HL-60 (cell line): ENCODE measurements at regions not wholly inside any gene's neighbourhood (a gene's known extent, or its start where the extent isn't known, plus 50 kb on each side); places are given as distances from the start of the nearest gene placed in this dataset.
"Not testable (repeated sequence)": the region's sequence is repeated elsewhere in the genome, so short reads cannot be mapped to it uniquely, and the experiment has no call there.

Experiments used
- DNase-seq, 2 experiments: peaks; one replicate each; pipeline ENCODE4 v3.0.0-alpha.2; 2010 to 2020; ENCODE audit warnings: low read depth in 1 of 2, low spot score in 1 of 2
- H3K27ac ChIP-seq: fragments of 250-450 bp; sonication (Bioruptor Pico); replicated peaks from 2 replicates; pipeline ENCODE4 v1.5.1; 2020; ENCODE audit warnings: mild to moderate bottlenecking, moderate library complexity
- H3K27me3 ChIP-seq: fragments of 250-450 bp; sonication (Bioruptor Pico); 2 replicates; pipeline ENCODE4 v1.5.1; 2021; ENCODE audit warnings: mild to moderate bottlenecking, moderate library complexity; ENCODE audit not compliant: insufficient read depth, poor library complexity, severe bottlenecking
- H3K4me3 ChIP-seq: replicated peaks from 2 replicates; pipeline ENCODE4 v1.5.1; 2011; ENCODE audit warnings: mild to moderate bottlenecking, control low read depth, low read length; ENCODE audit not compliant: insufficient read depth
- GABPA ChIP-seq: IDR thresholded peaks from 2 replicates; pipeline ENCODE4 v1.6.1; 2012; ENCODE audit warnings: low read depth
- POLR2AphosphoS5 ChIP-seq: IDR thresholded peaks from 2 replicates; pipeline ENCODE4 v1.6.1; 2012; ENCODE audit warnings: low read depth
- SPI1 ChIP-seq: IDR thresholded peaks from 2 replicates; pipeline ENCODE4 v1.6.1; 2012; ENCODE audit warnings: low read depth, mild to moderate bottlenecking, borderline replicate concordance
- TF ChIP-seq, protein P1 (sequence below): IDR thresholded peaks from 2 replicates; pipeline ENCODE4 v1.6.1; 2012; ENCODE audit warnings: low read depth; ENCODE audit not compliant: insufficient replicate concordance
- TF ChIP-seq, protein P2 (sequence below): IDR thresholded peaks from one replicate; pipeline ENCODE4 v1.5.1; 2011; ENCODE audit warnings: low read length, control low read depth, inconsistent platforms; ENCODE audit not compliant: insufficient read depth

DNA sequence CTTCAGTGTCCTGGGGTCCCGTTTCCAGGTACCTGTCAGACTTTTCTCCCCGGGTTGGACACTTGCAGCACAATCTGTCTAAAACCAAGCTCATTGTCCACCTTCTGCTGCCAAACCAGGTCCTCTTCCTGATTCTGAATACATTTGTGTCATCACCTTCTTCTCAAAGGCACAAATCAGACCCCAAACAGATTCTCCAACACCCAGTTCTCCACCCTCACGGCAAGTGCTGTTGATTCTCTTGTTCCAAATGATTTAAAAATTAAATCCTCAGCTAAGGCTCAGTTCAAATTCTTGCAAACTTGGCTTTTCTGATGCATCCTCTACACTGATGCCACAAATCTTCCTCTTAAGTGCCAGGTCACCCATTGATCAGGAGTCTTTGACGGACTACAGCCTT is 122.5 kb upstream of the LDB2 start:
- Histone ChIP-seq H3K4me3 (no peak overlapping the region), H3K27ac (no peak overlapping the region), H3K27me3 (no peaks in the 10 kb centered on the region)
- DNase-seq, result no peak
- TF ChIP-seq, protein P1, sequence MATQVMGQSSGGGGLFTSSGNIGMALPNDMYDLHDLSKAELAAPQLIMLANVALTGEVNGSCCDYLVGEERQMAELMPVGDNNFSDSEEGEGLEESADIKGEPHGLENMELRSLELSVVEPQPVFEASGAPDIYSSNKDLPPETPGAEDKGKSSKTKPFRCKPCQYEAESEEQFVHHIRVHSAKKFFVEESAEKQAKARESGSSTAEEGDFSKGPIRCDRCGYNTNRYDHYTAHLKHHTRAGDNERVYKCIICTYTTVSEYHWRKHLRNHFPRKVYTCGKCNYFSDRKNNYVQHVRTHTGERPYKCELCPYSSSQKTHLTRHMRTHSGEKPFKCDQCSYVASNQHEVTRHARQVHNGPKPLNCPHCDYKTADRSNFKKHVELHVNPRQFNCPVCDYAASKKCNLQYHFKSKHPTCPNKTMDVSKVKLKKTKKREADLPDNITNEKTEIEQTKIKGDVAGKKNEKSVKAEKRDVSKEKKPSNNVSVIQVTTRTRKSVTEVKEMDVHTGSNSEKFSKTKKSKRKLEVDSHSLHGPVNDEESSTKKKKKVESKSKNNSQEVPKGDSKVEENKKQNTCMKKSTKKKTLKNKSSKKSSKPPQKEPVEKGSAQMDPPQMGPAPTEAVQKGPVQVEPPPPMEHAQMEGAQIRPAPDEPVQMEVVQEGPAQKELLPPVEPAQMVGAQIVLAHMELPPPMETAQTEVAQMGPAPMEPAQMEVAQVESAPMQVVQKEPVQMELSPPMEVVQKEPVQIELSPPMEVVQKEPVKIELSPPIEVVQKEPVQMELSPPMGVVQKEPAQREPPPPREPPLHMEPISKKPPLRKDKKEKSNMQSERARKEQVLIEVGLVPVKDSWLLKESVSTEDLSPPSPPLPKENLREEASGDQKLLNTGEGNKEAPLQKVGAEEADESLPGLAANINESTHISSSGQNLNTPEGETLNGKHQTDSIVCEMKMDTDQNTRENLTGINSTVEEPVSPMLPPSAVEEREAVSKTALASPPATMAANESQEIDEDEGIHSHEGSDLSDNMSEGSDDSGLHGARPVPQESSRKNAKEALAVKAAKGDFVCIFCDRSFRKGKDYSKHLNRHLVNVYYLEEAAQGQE, result no peak
- TF ChIP-seq SPI1, result no peak
- TF ChIP-seq POLR2AphosphoS5, result no peak
- TF ChIP-seq, protein P2, sequence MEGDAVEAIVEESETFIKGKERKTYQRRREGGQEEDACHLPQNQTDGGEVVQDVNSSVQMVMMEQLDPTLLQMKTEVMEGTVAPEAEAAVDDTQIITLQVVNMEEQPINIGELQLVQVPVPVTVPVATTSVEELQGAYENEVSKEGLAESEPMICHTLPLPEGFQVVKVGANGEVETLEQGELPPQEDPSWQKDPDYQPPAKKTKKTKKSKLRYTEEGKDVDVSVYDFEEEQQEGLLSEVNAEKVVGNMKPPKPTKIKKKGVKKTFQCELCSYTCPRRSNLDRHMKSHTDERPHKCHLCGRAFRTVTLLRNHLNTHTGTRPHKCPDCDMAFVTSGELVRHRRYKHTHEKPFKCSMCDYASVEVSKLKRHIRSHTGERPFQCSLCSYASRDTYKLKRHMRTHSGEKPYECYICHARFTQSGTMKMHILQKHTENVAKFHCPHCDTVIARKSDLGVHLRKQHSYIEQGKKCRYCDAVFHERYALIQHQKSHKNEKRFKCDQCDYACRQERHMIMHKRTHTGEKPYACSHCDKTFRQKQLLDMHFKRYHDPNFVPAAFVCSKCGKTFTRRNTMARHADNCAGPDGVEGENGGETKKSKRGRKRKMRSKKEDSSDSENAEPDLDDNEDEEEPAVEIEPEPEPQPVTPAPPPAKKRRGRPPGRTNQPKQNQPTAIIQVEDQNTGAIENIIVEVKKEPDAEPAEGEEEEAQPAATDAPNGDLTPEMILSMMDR, result no peak
- TF ChIP-seq GABPA, result no peak

DNA sequence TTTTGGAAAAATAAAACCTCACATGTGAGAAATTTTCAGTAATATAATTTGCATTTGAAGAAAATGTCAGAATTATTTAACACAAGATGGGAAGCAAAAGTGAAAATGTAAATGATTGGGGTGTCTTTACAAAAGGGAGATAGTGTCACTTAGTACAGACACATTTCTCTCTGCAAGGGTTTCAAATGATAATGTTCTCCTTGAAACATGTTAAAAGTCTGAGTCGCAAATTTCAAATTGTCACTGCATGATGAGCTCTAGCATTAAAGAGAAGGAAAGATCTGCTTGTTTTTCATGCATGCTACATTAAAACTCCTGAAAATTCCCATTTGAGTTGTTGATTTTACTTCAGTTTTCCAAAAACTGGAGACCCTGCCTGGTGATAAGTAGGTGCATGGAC is 122.0 kb upstream of the LDB2 start:
- Histone ChIP-seq H3K27ac (no peak overlapping the region), H3K27me3 (no peaks in the 10 kb centered on the region), H3K4me3 (no peak overlapping the region)
- no peak for DNase-seq
- TF ChIP-seq GABPA (no peak), SPI1 (no peak), POLR2AphosphoS5 (no peak)
- TF ChIP-seq, protein P1, result no peak
- TF ChIP-seq, protein P2, result no peak

DNA sequence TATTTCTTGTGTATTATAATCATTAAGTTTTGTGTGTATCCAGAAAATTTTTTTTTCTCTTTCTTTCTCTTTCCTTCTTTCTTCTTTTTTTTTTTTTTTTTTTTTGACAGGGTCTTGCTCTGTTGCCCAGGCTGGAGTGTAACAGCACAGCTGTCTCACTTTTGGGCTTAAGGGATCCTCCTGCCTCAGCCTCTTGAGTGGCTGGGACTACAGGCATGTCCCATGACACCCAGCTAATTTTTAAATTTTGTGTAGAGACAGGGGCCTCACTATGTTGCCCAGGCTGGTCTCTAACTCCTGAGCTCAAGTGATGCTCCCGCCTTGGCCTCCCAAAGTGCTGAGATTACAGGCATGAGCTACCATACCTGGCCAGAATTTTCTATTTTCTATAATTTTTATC is 120.2 kb upstream of the LDB2 start:
- H3K4me3 ChIP-seq, DNase-seq, H3K27ac ChIP-seq, H3K27me3 ChIP-seq: not testable (repeated sequence)

DNA sequence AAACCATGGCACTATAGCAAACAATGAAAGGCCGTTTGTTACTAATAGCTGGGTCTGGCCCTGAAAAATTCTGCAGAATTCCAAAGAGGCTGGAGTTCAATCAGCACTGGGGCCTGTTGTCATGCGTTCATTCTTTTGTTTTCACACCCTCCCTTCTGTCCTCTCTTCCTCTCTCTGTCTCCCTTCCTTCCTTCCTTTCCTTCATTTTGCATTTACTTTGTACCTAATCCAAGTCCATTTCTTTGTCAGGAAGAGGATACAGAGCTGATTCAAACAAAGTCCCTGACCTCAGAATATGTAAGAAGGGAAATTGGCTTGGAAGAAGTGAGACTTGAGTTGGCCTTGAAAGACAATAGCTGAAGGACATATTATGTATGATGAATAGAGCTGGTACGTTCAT is 119.6 kb upstream of the LDB2 start:
- Histone ChIP-seq H3K27ac (no peak overlapping the region), H3K27me3 (no peaks in the 10 kb centered on the region), H3K4me3 (no peak overlapping the region)
- TF ChIP-seq, protein P2, result no peak
- no peak for TF ChIP-seq SPI1
- TF ChIP-seq GABPA, result no peak
- TF ChIP-seq, protein P1, result no peak
- TF ChIP-seq POLR2AphosphoS5, result no peak
- DNase-seq, result no peak
